IMR-90 (cell line): ENCODE measurements at regions not wholly inside any gene's neighbourhood (a gene's known extent, or its start where the extent isn't known, plus 50 kb on each side); places are given as distances from the start of the nearest gene placed in this dataset.

Source experiments
- ATAC-seq: fragments of 200-7000 bp; cut with Tn5 transposase; 2 replicates; pipeline ENCODE4 v1.9.1; 2020; ENCODE audit warnings: low read depth, mild to moderate bottlenecking, moderate library complexity
- BruUV-seq: library from RNA; stranded (reverse); fragments of 400-500 nt; replicated peaks from 2 replicates; lab custom pipeline; 2021; lab: Mats Ljungman, UMichigan
- CTCF ChIA-PET: fragments of 300-600 bp; formaldehyde crosslinking; extraction: SDS; loops from one replicate; lab custom pipeline; 2021; ENCODE audit warnings: antibody characterized with exemption; lab: Yijun Ruan, JAX
- POLR2A ChIA-PET: fragments of 300-600 bp; sonication (Branson Sonifier 250); formaldehyde crosslinking; loops from one replicate; lab custom pipeline; 2022; ENCODE audit warnings: antibody characterized with exemption; ENCODE audit not compliant: unreplicated experiment; lab: Charles Lee
- DNase-seq: peaks from one replicate; pipeline ENCODE4 v3.0.0; 2013
- H2AFZ ChIP-seq: replicated peaks from 2 replicates; pipeline ENCODE3; 2013; ENCODE audit warnings: low read length, mild to moderate bottlenecking; ENCODE audit not compliant: poor library complexity
- H2AK5ac ChIP-seq: 2 replicates; pipeline ENCODE4 v1.6.1; 2013; ENCODE audit warnings: low read depth, low read length, inconsistent platforms
- H2AK9ac ChIP-seq: replicated peaks from 2 replicates; pipeline ENCODE3; 2013; ENCODE audit warnings: mild to moderate bottlenecking, low read depth, low read length, moderate library complexity; ENCODE audit not compliant: poor library complexity
- H2BK120ac ChIP-seq: 2 replicates; pipeline ENCODE4 v1.6.1; 2013; ENCODE audit warnings: low read depth, low read length, inconsistent platforms
- H2BK15ac ChIP-seq: 3 replicates; pipeline ENCODE4 v1.6.1; 2013; ENCODE audit warnings: low read depth, low read length, inconsistent platforms
- H2BK20ac ChIP-seq: 2 replicates; pipeline ENCODE4 v1.6.1; 2013; ENCODE audit warnings: low read depth, mild to moderate bottlenecking, inconsistent platforms, low read length, moderate library complexity
- H2BK5ac ChIP-seq: 2 replicates; pipeline ENCODE4 v1.6.1; 2013; ENCODE audit warnings: mild to moderate bottlenecking, low read depth, low read length, inconsistent platforms; ENCODE audit not compliant: poor library complexity, severe bottlenecking
- H3K14ac ChIP-seq: replicated peaks from 2 replicates; pipeline ENCODE4 v1.6.1; 2013; ENCODE audit warnings: low read depth, low read length, inconsistent platforms
- H3K18ac ChIP-seq: 2 replicates; pipeline ENCODE4 v1.6.1; 2013; ENCODE audit warnings: low read depth, low read length, control low read depth
- H3K23ac ChIP-seq: 2 replicates; pipeline ENCODE4 v1.6.1; 2013; ENCODE audit warnings: low read depth, low read length, inconsistent platforms
- H3K27ac ChIP-seq: 2 replicates; pipeline ENCODE4 v1.5.1; 2013; ENCODE audit warnings: mild to moderate bottlenecking, control low read depth, low read length; ENCODE audit not compliant: insufficient read depth
- H3K27me3 ChIP-seq: 2 replicates; pipeline ENCODE4 v1.6.1; 2013; ENCODE audit warnings: low read length; ENCODE audit not compliant: control insufficient read depth, insufficient read depth
- H3K36me3 ChIP-seq: 2 replicates; pipeline ENCODE4 v1.6.1; 2013; ENCODE audit warnings: low read length, mixed read lengths; ENCODE audit not compliant: control insufficient read depth, insufficient read depth
- H3K4ac ChIP-seq: 2 replicates; pipeline ENCODE4 v1.6.1; 2013; ENCODE audit warnings: low read depth, low read length, inconsistent platforms
- H3K4me1 ChIP-seq: 2 replicates; pipeline ENCODE4 v1.6.1; 2013; ENCODE audit warnings: low read length, mixed read lengths; ENCODE audit not compliant: control insufficient read depth, insufficient read depth
- H3K4me2 ChIP-seq: 2 replicates; pipeline ENCODE4 v1.6.1; 2013; ENCODE audit warnings: low read depth, mild to moderate bottlenecking, control low read depth, low read length, moderate library complexity
- H3K4me3 ChIP-seq: 2 replicates; pipeline ENCODE4 v1.5.1; 2013; ENCODE audit warnings: low read depth, mild to moderate bottlenecking, control low read depth, low read length, moderate library complexity; ENCODE audit not compliant: insufficient read depth
- H3K56ac ChIP-seq: 2 replicates; pipeline ENCODE4 v1.6.1; 2013; ENCODE audit warnings: low read length, inconsistent platforms; ENCODE audit not compliant: insufficient read depth; ENCODE audit errors: extremely low read depth
- H3K79me1 ChIP-seq, 2 experiments: 2 replicates each; pipeline ENCODE4 v1.6.1; 2013; ENCODE audit warnings: low read length in 2 of 2, inconsistent platforms in 1 of 2, low read depth in 1 of 2
- H3K9ac ChIP-seq: 2 replicates; pipeline ENCODE4 v1.6.1; 2013; ENCODE audit warnings: low read depth, low read length, control low read depth
- H3K9me1 ChIP-seq: 2 replicates; pipeline ENCODE4 v1.6.1; 2013; ENCODE audit warnings: low read length, inconsistent platforms; ENCODE audit not compliant: insufficient read depth
- H3K9me3 ChIP-seq: 2 replicates; pipeline ENCODE4 v1.6.1; 2013; ENCODE audit warnings: low read length; ENCODE audit not compliant: control insufficient read depth, insufficient read depth
- H4K20me1 ChIP-seq: 2 replicates; pipeline ENCODE4 v1.6.1; 2013; ENCODE audit warnings: low read length, inconsistent platforms; ENCODE audit not compliant: insufficient read depth
- H4K5ac ChIP-seq: 2 replicates; pipeline ENCODE4 v1.6.1; 2013; ENCODE audit warnings: mild to moderate bottlenecking, low read depth, low read length, control low read depth
- H4K8ac ChIP-seq, 2 experiments: 2 replicates each; pipeline ENCODE4 v1.6.1; 2013; ENCODE audit warnings: low read depth in 2 of 2, low read length in 2 of 2, control low read depth in 1 of 2, inconsistent platforms in 1 of 2
- H4K91ac ChIP-seq: 2 replicates; pipeline ENCODE4 v1.6.1; 2013; ENCODE audit warnings: low read depth, low read length, inconsistent platforms; ENCODE audit not compliant: insufficient read depth
- BHLHE40 ChIP-seq: fragments of 150-350 bp; IDR thresholded peaks from 2 replicates; pipeline ENCODE4 v1.6.1; 2016; ENCODE audit warnings: mild to moderate bottlenecking, low read depth, low read length
- CEBPB ChIP-seq: IDR thresholded peaks from 2 replicates; pipeline ENCODE4 v1.6.1; 2012; ENCODE audit warnings: low read depth, low read length, improper control_type of control experiment
- CHD1 ChIP-seq: IDR thresholded peaks from 2 replicates; pipeline ENCODE4 v1.6.1; 2012; ENCODE audit warnings: low read depth, low read length, improper control_type of control experiment
- ELK1 ChIP-seq: fragments of 150-350 bp; IDR thresholded peaks from 2 replicates; pipeline ENCODE4 v1.6.1; 2016; ENCODE audit warnings: low read depth, mild to moderate bottlenecking, low read length, moderate library complexity, borderline replicate concordance
- FOS ChIP-seq: fragments of 150-350 bp; IDR thresholded peaks from 2 replicates; pipeline ENCODE4 v1.6.1; 2016; ENCODE audit warnings: low read depth, low read length
- MAFK ChIP-seq: IDR thresholded peaks from 2 replicates; pipeline ENCODE4 v1.6.1; 2012; ENCODE audit warnings: low read depth, low read length, improper control_type of control experiment
- MAZ ChIP-seq: IDR thresholded peaks from 2 replicates; pipeline ENCODE4 v1.6.1; 2012; ENCODE audit warnings: low read depth, mild to moderate bottlenecking, low read length, improper control_type of control experiment, moderate library complexity, borderline replicate concordance
- MXI1 ChIP-seq: IDR thresholded peaks from 2 replicates; pipeline ENCODE4 v1.6.1; 2012; ENCODE audit warnings: low read depth, mild to moderate bottlenecking, low read length, moderate library complexity, borderline replicate concordance
- NFE2L2 ChIP-seq: fragments of 150-350 bp; IDR thresholded peaks from 2 replicates; pipeline ENCODE4 v1.6.1; 2016; ENCODE audit warnings: low read depth, mild to moderate bottlenecking, low read length
- RAD21 ChIP-seq: IDR thresholded peaks from 2 replicates; pipeline ENCODE4 v1.6.1; 2012; ENCODE audit warnings: low read length, improper control_type of control experiment
- RFX5 ChIP-seq: IDR thresholded peaks from 2 replicates; pipeline ENCODE4 v1.8.0; 2012; ENCODE audit warnings: low read depth, mild to moderate bottlenecking, low read length, moderate library complexity
- SMC3 ChIP-seq: fragments of 150-350 bp; IDR thresholded peaks from 2 replicates; pipeline ENCODE4 v1.6.1; 2016; ENCODE audit warnings: low read depth, mild to moderate bottlenecking, antibody characterized with exemption, low read length, moderate library complexity
- USF2 ChIP-seq: fragments of 150-350 bp; IDR thresholded peaks from 2 replicates; pipeline ENCODE4 v1.6.1; 2017; ENCODE audit warnings: mild to moderate bottlenecking, antibody characterized with exemption, low read length, low read depth
- WGBS, 2 experiments: methylation state at CpG; one replicate each; pipeline versions ENCODE4 v1.1.5 to v1.1.7; 2013; ENCODE audit warnings: missing lambda C conversion rate in 2 of 2; ENCODE audit not compliant: insufficient read length in 1 of 2; ENCODE audit errors: extremely low coverage in 2 of 2; 5-methylcytosine and 5-hydroxymethylcytosine counted together
- dilution Hi-C: fragments of 300-500 bp; cut with HindIII; formaldehyde crosslinking; loops from one replicate; pipeline ENCODE4 v1.14.3; 2018; ENCODE audit warnings: low sequenced_read_pairs; ENCODE audit not compliant: unreplicated experiment
- in situ Hi-C: fragments of 300-500 bp; cut with MboI; formaldehyde crosslinking; loops from 3 replicates; pipeline ENCODE4 v1.14.3; 2019; ENCODE audit warnings: low sequenced_read_pairs, inconsistent platforms, mixed read lengths
- intact Hi-C: fragments of 100-400 bp; cut with micrococcal nuclease; formaldehyde crosslinking; loops from 2 replicates; pipeline ENCODE4 v1.10.0; 2022
- TF ChIP-seq, protein P1 (sequence below): conservative IDR thresholded peaks from 2 replicates; pipeline ENCODE4 v1.5.1; 2012; ENCODE audit warnings: mild to moderate bottlenecking, low read depth, low read length, improper control_type of control experiment

GRCh38 chr7:149381245-149381644, 79.6 kb downstream of the ZNF777 start:
- Histone ChIP-seq H2BK5ac (no peak overlapping the region), H4K8ac (no peak overlapping the region), H2BK120ac (no peak overlapping the region), H4K20me1 (no peaks in the 10 kb centered on the region), H3K9ac (no peak overlapping the region), H3K23ac (no peak overlapping the region), H3K36me3 (no peaks in the 10 kb centered on the region), H3K56ac (no peak overlapping the region), H4K5ac (no peak overlapping the region), H3K79me1 (no peaks in the 10 kb centered on the region), H2AK5ac (no peak overlapping the region), H3K9me1 (no peaks in the 10 kb centered on the region), H3K9me3 (no peaks in the 10 kb centered on the region; the same call in 1 of the 2 replicates), H3K27ac (no peak overlapping the region), H2BK20ac (no peak overlapping the region), H2AK9ac (no peak overlapping the region), H3K14ac (no peak overlapping the region), H2AFZ (no peak overlapping the region), H3K4me3 (no peak overlapping the region), H3K4me1 (no peaks in the 10 kb centered on the region), H3K18ac (no peak overlapping the region), H4K91ac (no peak overlapping the region), H3K4me2 (no peak overlapping the region), H2BK15ac (no peak overlapping the region), H3K4ac (no peak overlapping the region), H3K27me3 (no peaks in the 10 kb centered on the region)
- ChIA-PET POLR2A (no interaction called here), CTCF (no interaction called here)
- no peak for DNase-seq
- no peak for TF ChIP-seq CEBPB
- no peak for TF ChIP-seq CHD1
- TF ChIP-seq MAZ, result no peak
- TF ChIP-seq FOS, result no peak
- no peak for TF ChIP-seq USF2
- no peak for TF ChIP-seq RFX5
- TF ChIP-seq MAFK, result no peak
- TF ChIP-seq RAD21, result no peak
- TF ChIP-seq NFE2L2, result no peak
- TF ChIP-seq ELK1, result no peak
- TF ChIP-seq BHLHE40, result no peak
- TF ChIP-seq MXI1, result no peak
- TF ChIP-seq, protein P1, sequence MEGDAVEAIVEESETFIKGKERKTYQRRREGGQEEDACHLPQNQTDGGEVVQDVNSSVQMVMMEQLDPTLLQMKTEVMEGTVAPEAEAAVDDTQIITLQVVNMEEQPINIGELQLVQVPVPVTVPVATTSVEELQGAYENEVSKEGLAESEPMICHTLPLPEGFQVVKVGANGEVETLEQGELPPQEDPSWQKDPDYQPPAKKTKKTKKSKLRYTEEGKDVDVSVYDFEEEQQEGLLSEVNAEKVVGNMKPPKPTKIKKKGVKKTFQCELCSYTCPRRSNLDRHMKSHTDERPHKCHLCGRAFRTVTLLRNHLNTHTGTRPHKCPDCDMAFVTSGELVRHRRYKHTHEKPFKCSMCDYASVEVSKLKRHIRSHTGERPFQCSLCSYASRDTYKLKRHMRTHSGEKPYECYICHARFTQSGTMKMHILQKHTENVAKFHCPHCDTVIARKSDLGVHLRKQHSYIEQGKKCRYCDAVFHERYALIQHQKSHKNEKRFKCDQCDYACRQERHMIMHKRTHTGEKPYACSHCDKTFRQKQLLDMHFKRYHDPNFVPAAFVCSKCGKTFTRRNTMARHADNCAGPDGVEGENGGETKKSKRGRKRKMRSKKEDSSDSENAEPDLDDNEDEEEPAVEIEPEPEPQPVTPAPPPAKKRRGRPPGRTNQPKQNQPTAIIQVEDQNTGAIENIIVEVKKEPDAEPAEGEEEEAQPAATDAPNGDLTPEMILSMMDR, result no peak
- no peak for TF ChIP-seq SMC3
- ATAC-seq, result no peak
- WGBS, 2 experiments, result no CpG with 5 or more reads among the region's 2 CpGs
- intact Hi-C loops, result no loop called here
- in situ Hi-C loops, result no loop called here
- dilution Hi-C loops, result no loop called here
- no TSS peak for BruUV-seq
